ENCODE measurements at regions not wholly inside any gene's neighbourhood (a gene's known extent, or its start where the extent isn't known, plus 50 kb on each side); places are given as distances from the start of the nearest gene placed in this dataset.

DNA sequence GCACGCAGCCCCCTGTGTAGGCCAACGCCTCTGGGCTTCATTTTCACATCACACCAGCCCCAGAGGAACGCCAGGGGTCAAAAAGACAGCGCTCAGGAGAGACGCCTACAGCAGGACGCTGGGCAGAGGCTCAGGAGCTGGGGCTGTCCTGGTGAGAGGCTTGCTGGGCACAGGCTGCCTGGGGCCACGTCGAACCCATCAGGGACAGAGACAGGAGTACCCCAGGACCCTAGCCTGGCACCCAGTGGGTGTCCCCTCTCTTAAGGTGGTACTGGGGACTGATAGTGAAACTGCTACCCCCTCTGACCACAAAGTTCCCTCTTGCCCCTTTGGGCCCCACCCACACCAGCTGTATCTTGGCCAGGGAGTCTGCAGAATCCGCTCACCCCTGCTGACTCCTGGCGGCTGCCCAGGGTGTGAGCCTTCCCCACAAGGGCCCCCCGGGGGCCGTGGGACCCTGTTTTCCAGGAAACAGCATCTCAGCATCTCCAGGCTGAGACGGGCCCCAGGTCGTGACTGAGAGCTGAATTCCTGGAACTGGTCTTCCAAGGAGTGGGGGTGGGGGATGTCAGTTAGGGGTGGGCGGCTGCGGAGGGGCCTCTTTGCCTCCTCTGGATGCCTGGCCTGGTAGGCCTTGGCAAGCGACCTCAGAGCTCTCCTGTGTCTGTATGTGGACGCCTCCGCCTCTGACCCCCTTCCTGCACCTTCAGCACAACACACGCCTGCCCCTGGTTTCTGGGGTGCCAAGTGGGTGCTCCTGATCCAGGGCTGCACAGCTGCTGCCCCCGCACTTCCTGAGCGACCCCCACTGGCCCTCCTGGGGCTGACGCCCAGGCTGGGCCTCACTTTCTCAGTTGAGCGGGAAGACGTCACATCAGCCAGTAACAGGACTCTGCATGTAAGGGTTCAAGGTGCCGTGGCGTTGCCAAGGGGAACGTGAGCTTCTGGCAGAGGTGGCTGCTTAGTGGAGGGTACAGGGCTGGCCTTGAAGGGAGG lies 321.9 kb upstream of the RTL1 start:
- no peak for ATAC-seq

DNA sequence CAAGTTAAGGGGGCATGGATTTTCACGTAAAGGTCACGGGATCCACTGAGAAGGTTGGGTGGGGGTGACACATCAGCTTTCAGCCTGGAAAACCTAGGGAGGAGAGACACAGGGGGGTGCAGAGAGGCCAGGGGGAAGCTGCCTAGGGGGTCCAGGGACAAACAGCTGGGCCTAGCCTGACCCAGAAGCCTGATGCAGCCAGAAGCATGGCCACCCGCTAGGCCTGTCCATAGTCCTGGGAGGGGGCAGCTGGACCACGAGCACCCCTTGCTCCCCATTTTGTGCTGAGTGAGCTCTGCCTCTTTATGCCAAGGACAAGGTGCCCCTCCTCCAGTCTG lies 322.7 kb upstream of the RTL1 start:
- DNase-seq (no peak), ATAC-seq (no peak)
- TF ChIP-seq, protein P1, sequence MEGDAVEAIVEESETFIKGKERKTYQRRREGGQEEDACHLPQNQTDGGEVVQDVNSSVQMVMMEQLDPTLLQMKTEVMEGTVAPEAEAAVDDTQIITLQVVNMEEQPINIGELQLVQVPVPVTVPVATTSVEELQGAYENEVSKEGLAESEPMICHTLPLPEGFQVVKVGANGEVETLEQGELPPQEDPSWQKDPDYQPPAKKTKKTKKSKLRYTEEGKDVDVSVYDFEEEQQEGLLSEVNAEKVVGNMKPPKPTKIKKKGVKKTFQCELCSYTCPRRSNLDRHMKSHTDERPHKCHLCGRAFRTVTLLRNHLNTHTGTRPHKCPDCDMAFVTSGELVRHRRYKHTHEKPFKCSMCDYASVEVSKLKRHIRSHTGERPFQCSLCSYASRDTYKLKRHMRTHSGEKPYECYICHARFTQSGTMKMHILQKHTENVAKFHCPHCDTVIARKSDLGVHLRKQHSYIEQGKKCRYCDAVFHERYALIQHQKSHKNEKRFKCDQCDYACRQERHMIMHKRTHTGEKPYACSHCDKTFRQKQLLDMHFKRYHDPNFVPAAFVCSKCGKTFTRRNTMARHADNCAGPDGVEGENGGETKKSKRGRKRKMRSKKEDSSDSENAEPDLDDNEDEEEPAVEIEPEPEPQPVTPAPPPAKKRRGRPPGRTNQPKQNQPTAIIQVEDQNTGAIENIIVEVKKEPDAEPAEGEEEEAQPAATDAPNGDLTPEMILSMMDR (IDR thresholded peaks at IDR 0.05) = no peak
- Histone ChIP-seq H3K4me1 (no peaks in the 10 kb centered on the region), H3K36me3 (no peaks in the 10 kb centered on the region), H3K27ac (no peak overlapping the region), H3K27me3 (no peaks in the 10 kb centered on the region), H3K4me3 (no peak overlapping the region), H3K9me3 (no peaks in the 10 kb centered on the region)
- intact Hi-C loops (cut with DNase I) = no loop called here

More for the DNA sequence above, 321.9 kb upstream of the RTL1 start:
- intact Hi-C loops (cut with DNase I) = no loop called here
- H3K4me1 ChIP-seq = no peaks in the 10 kb centered on the region
- H3K4me3 ChIP-seq = no peak overlapping the region
- H3K27ac ChIP-seq = no peak overlapping the region
- H3K9me3 ChIP-seq = no peaks in the 10 kb centered on the region
- DNase-seq = no peak
- TF ChIP-seq, protein P1 (IDR thresholded peaks at IDR 0.05) = no peak
- H3K27me3 ChIP-seq = no peaks in the 10 kb centered on the region
- no peaks in the 10 kb centered on the region for H3K36me3 ChIP-seq

DNA sequence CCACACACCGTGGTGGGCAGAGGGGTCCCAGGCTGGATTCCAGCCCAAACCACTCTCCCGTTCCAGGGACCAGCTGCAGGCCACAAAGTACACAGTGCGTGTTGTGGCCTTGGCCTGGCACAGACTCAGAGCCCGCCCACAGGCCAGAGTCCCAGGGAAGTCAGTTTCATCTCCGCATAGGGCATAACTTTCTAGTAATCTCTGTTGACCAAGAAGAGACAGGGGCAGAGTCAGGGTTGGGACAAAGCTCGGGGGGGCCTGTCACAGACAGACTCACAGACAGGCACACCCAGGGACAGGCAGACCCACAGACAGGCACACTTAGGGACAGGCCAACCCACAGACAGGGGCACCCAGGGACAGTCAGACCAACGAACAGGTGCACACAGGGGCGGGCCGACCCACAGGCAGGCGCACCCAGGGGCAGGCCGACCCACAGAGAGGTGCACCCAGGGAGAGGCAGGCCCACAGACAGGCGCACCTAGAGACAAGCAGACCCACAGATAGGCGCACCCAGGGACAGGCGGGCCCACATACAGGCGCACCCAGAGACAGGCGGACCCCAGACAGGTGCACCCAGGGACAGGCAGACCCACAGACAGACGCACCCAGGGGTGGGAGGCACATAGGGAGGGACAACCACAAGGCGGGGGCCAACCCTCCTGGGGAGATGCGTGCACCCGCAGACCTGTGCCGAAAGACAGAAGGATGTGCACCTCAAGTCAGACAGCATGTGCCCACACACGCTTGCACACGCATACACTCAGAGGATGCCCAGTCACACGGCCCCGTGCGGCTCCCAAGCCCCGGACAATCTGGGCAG lies 323.3 kb upstream of the RTL1 start:
- no peak overlapping the region for H3K4me3 ChIP-seq
- H3K9me3 ChIP-seq = no peaks in the 10 kb centered on the region
- H3K4me1 ChIP-seq = no peaks in the 10 kb centered on the region
- DNase-seq (peak; percentile 62), ATAC-seq (peak; percentile 12)
- TF ChIP-seq, protein P1 (IDR thresholded peaks at IDR 0.05) = no peak
- intact Hi-C loops (cut with DNase I) = no loop called here
- no peaks in the 10 kb centered on the region for H3K27me3 ChIP-seq
- H3K36me3 ChIP-seq = no peaks in the 10 kb centered on the region
- no peak overlapping the region for H3K27ac ChIP-seq

DNA sequence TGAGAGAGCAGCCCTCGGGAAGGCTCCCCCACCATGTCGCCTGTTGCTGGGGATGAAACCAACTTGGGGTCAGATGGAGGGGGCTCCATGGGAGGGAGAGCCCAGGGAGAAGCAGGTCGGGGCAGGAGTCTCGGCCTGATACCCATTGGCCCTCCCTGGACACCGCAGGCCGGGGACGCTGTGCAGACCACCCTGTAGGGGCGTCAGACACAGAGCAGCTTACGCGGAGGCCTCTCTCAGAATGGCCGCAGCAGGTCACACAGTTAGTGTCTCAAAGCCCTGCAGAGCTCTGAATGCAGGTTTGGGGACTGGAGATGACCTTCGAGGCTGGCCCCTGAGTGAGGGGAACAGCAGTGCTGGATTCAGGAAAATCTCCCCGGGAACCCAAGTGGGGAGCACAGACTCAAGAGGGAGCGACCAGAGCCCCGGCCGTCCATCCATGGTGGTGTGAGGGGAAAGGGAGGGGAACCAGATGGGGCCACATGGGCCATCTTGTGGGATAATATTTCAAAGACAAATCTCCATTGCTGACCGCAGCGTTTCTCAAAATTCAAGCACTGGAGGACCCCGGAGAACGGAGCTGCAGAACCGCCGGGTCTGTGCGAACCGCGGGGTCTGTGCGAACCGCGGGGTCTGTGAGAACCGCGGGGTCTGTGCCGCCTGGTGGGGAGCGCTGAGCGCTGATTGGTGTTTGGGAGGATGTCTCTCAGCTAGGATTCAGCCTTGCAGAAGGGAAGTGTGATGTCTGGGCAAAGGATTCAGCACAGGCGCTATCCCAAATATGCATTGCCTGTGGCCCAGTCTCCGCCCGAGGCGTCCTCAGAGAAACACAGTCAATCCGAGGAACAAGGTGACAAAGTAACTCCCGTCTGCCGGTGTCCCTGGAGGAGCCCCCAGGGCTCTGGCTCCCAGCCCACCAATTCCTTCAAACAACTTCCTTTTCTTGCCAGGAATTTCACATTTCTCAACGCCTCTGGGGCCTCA lies 324.4 kb upstream of the RTL1 start:
- Histone ChIP-seq H3K9me3 (no peaks in the 10 kb centered on the region), H3K27ac (no peak overlapping the region), H3K27me3 (no peaks in the 10 kb centered on the region), H3K4me3 (no peak overlapping the region), H3K4me1 (no peaks in the 10 kb centered on the region), H3K36me3 (no peaks in the 10 kb centered on the region)
- DNase-seq (no peak), ATAC-seq (no peak)
- TF ChIP-seq, protein P1 (IDR thresholded peaks at IDR 0.05) = no peak
- intact Hi-C loops (cut with DNase I) = no loop called here

DNA sequence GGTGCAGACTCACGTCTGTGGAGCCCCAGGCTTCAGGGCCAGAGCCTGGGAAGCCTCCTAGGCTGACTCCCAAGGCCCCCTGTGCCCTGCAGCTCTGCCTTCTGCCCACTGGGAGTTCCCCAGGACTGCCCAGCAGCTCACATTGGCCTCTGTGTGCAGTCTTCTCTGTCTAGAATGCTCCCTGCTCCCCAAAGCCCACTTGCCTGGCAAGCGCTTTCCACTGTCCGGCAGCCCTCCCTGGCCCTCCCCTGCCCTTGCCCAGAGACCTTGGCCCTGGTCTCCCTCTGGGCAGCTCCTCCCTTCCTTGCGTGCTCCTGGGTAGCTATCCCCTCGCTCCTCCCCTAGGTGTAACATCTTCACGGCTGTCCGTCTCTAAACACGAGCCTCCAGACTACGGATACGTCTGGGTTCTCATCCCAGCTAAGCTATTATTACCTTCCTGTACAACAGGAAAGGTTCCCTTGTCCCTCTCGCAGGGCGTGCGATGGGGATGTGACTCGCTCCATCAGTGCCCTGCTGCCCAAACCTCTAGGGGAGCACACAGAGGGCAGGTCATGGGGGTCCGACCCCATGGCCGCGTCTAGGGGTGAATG lies 325.5 kb upstream of the RTL1 start:
- no peak for ATAC-seq
- Histone ChIP-seq H3K27ac (no peak overlapping the region), H3K4me1 (no peaks in the 10 kb centered on the region), H3K4me3 (no peak overlapping the region), H3K36me3 (no peaks in the 10 kb centered on the region), H3K9me3 (no peaks in the 10 kb centered on the region), H3K27me3 (no peaks in the 10 kb centered on the region)
- DNase-seq = no peak
- TF ChIP-seq, protein P1 (IDR thresholded peaks at IDR 0.05) = no peak
- intact Hi-C loops (cut with DNase I) = no loop called here

Data from upper lobe of right lung (tissue), 1 donor.